Esophagus muscularis mucosa (tissue), 2 donors: ENCODE measurements at regions not wholly inside any gene's neighbourhood (a gene's known extent, or its start where the extent isn't known, plus 50 kb on each side); places are given as distances from the start of the nearest gene placed in this dataset.

Experiments used
- EP300 ChIP-seq: sonication (generic); formaldehyde crosslinking; IDR thresholded peaks from one replicate; pipeline ENCODE4 v1.6.1; 2017; ENCODE audit warnings: antibody characterized with exemption
- POLR2A ChIP-seq: fragments of 450-650 bp; IDR thresholded peaks from one replicate; pipeline ENCODE4 v1.6.1; 2017; ENCODE audit warnings: antibody characterized with exemption, moderate library complexity, mild to moderate bottlenecking, low read depth

- no peak for TF ChIP-seq EP300
- TF ChIP-seq POLR2A: no peak
Measured at GRCh38 chr15:66839506-66840112, 137.6 kb downstream of the SMAD6 start.
